NB4 (cell line): ENCODE measurements at regions not wholly inside any gene's neighbourhood (a gene's known extent, or its start where the extent isn't known, plus 50 kb on each side); places are given as distances from the start of the nearest gene placed in this dataset.

ENCODE experiments used
- POLR2A ChIP-seq: IDR thresholded peaks from 2 replicates; pipeline ENCODE4 v1.6.1; 2011; ENCODE audit warnings: mild to moderate bottlenecking; ENCODE audit not compliant: insufficient read length; ENCODE audit errors: extremely low read depth
- TF ChIP-seq, protein P1 (sequence below): IDR thresholded peaks from one replicate; pipeline ENCODE4 v1.5.1; 2012; ENCODE audit warnings: low read depth, low read length
- TF ChIP-seq, protein P2 (sequence below): IDR thresholded peaks from 2 replicates; pipeline ENCODE4 v1.6.1; 2011; ENCODE audit warnings: low read depth, low read length

DNA sequence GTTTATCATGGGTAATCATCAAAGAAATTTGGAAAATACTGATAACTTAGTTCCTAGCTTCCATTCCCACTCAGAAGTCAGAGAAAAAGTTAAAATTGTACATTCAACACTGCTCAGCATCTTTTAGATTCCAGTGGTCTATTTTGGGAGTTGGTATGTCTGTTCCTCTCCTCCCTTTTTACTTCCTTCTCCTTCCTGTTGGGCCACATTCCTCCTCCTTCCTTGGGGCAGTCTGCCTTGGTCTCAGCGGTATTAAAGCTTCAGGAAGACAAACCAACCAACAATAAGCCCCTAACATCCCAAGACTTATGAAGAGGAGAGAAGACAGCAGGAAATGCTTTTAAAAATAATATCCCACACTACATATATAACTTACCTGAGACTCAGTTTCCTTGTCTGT lies 49.9 kb upstream of the SSBP2 start:
- TF ChIP-seq, protein P1, sequence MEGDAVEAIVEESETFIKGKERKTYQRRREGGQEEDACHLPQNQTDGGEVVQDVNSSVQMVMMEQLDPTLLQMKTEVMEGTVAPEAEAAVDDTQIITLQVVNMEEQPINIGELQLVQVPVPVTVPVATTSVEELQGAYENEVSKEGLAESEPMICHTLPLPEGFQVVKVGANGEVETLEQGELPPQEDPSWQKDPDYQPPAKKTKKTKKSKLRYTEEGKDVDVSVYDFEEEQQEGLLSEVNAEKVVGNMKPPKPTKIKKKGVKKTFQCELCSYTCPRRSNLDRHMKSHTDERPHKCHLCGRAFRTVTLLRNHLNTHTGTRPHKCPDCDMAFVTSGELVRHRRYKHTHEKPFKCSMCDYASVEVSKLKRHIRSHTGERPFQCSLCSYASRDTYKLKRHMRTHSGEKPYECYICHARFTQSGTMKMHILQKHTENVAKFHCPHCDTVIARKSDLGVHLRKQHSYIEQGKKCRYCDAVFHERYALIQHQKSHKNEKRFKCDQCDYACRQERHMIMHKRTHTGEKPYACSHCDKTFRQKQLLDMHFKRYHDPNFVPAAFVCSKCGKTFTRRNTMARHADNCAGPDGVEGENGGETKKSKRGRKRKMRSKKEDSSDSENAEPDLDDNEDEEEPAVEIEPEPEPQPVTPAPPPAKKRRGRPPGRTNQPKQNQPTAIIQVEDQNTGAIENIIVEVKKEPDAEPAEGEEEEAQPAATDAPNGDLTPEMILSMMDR = no peak
- TF ChIP-seq POLR2A = no peak
- TF ChIP-seq, protein P2, sequence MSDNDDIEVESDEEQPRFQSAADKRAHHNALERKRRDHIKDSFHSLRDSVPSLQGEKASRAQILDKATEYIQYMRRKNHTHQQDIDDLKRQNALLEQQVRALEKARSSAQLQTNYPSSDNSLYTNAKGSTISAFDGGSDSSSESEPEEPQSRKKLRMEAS = no peak
